ENCODE measurements at regions not wholly inside any gene's neighbourhood (a gene's known extent, or its start where the extent isn't known, plus 50 kb on each side); places are given as distances from the start of the nearest gene placed in this dataset.

DNA sequence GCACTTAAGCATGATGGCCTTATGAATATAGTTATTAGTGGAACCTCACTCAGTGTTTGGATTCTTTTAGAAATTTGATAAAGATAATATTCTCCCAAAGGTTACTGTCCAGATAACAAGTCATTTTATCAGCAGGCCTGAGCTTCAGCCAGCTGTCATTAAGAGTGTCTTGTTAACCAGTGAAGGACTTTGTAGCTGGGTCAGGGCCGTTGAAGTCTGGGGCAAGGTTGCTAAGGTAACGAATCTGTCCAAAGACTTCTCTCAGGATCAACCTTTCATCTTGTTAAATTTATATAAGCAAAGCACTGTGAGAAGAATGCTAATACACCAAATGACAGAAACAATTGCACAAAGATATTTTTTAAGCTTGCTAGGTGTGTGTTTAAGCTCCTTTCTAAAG is 271.3 kb upstream of the TMPO start:
- no peak for TF ChIP-seq SUZ12 (IDR thresholded peaks at IDR 0.05; ENCODE audit: extremely low read depth, insufficient read depth, insufficient read length)
- no peak for TF ChIP-seq ZNF274 (IDR thresholded peaks at IDR 0.05; ENCODE audit: low read depth, low read length)

All from NT2/D1 (cell line).